Mucosa of descending colon (tissue), 3 donors: ENCODE measurements at regions not wholly inside any gene's neighbourhood (a gene's known extent, or its start where the extent isn't known, plus 50 kb on each side); places are given as distances from the start of the nearest gene placed in this dataset.

Source experiments
- ATAC-seq: fragments of 200-7000 bp; cut with Tn5 transposase; one replicate; pipeline ENCODE4 v1.9.1; 2020; ENCODE audit warnings: mild to moderate bottlenecking, moderate library complexity
- DNase-seq, 3 donors: peaks; one replicate each; pipeline ENCODE4 v3.0.0-alpha.2; 2020
- H3K36me3 ChIP-seq: fragments of 200-600 bp; one replicate; pipeline ENCODE4 v1.8.0; 2021; ENCODE audit warnings: low read depth, mild to moderate bottlenecking
- H3K4me1 ChIP-seq: fragments of 200-600 bp; one replicate; pipeline ENCODE4 v1.8.0; 2021; ENCODE audit warnings: low read depth, mild to moderate bottlenecking
- H3K4me3 ChIP-seq: fragments of 200-600 bp; one replicate; pipeline ENCODE4 v1.8.0; 2021; ENCODE audit warnings: mild to moderate bottlenecking
- H3K9me3 ChIP-seq: fragments of 200-600 bp; one replicate; pipeline ENCODE4 v1.8.0; 2021; ENCODE audit warnings: mild to moderate bottlenecking
- intact Hi-C, 2 donors: fragments of 100-400 bp; cut with DNase I in 1 of 2; cut with micrococcal nuclease in 1 of 2; formaldehyde crosslinking; loops; one replicate each; pipeline versions ENCODE4 v1.11.0 to v1.11.1; 2022; cut with DNase I, micrococcal nuclease
- TF ChIP-seq, protein P1 (sequence below): fragments of 200-600 bp; IDR thresholded peaks from one replicate; pipeline ENCODE4 v1.8.0; 2022; ENCODE audit warnings: antibody characterized with exemption, mild to moderate bottlenecking
- donor health status: DM: no; HTN: no; CAD: no; lungs with moderate emphysema.
- donor health status: DM: no; HTN: no; CAD: no.
- donor health status: DM: no; HTN: yes; CAD: no.

DNA sequence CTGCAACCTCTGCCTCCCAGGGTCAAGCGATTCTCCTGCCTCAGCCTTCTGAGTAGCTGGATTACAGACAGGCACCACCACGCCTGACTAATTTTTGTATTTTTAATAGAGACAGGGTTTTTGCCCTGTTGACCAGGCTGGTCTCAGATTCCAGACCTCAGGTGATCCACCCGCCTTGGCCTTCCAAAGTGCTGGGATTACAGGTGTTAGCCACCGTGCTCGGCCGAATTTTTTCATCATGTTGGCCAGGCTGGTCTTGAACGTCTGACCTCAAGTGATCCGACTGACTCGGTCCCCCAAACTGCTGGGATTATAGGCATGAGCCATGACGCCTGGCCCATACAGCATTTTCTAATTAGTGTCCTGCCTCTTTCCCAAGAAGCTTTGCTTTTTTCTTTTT, 52.7 kb upstream of the ADORA2B start:
- DNase-seq (no peak), ATAC-seq (no peak)
- H3K36me3 ChIP-seq: no peaks in the 10 kb centered on the region
- TF ChIP-seq, protein P1, sequence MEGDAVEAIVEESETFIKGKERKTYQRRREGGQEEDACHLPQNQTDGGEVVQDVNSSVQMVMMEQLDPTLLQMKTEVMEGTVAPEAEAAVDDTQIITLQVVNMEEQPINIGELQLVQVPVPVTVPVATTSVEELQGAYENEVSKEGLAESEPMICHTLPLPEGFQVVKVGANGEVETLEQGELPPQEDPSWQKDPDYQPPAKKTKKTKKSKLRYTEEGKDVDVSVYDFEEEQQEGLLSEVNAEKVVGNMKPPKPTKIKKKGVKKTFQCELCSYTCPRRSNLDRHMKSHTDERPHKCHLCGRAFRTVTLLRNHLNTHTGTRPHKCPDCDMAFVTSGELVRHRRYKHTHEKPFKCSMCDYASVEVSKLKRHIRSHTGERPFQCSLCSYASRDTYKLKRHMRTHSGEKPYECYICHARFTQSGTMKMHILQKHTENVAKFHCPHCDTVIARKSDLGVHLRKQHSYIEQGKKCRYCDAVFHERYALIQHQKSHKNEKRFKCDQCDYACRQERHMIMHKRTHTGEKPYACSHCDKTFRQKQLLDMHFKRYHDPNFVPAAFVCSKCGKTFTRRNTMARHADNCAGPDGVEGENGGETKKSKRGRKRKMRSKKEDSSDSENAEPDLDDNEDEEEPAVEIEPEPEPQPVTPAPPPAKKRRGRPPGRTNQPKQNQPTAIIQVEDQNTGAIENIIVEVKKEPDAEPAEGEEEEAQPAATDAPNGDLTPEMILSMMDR: no peak
- H3K9me3 ChIP-seq: no peaks in the 10 kb centered on the region
- intact Hi-C loops: no loop called here
- no peak overlapping the region for H3K4me3 ChIP-seq
- H3K4me1 ChIP-seq: peaks cover 9% of the 10 kb centered on the region

DNA sequence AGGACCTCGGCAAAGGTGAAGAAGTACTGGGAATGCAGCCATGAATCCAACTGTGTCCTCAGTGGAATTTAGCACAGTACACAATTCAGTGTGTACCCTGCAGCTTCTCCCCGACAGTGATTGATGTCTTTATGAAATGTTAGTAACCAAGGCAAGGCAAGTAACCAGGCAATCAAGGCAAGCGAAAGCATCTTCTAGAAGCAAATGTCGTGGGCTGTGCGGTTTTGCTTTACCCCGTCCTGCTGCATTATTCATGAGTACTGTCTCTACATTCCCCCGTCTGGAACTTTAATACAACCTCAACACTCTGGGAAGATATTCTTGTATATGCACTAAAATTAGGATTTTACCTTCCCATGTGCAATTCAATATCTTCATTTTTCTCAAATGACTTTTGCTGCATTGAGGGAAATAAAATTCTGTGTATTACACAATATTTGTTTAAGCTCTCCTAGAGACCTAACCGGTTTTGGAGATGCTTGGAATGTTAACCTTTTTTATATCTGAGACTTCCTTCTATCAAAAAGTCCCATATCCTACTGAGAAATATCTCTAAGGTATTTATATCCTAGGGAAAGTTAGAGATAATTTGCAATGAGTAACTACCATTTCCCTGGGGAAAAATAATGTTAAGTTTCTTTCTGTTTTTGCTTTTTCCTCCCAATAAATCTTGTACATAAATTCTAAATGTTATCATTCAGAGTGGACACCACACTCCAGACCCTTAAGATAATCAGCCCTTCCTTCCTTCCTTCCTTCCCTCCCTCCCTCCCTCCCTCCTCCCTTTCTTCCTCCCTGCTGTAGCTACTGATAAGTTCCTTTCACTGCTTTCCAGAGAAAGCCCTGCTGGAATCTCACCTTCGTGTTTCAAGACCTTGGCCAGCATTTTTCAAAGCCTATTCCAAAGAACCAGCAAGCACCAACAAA, 51.9 kb upstream of the ADORA2B start:
- H3K9me3 ChIP-seq: no peaks in the 10 kb centered on the region
- no peaks in the 10 kb centered on the region for H3K36me3 ChIP-seq
- intact Hi-C loops: no loop called here
- TF ChIP-seq, protein P1: no peak
- peak; percentile 73 for ATAC-seq
- no peak for DNase-seq
- no peak overlapping the region for H3K4me3 ChIP-seq
- H3K4me1 ChIP-seq: peaks cover 9% of the 10 kb centered on the region

DNA sequence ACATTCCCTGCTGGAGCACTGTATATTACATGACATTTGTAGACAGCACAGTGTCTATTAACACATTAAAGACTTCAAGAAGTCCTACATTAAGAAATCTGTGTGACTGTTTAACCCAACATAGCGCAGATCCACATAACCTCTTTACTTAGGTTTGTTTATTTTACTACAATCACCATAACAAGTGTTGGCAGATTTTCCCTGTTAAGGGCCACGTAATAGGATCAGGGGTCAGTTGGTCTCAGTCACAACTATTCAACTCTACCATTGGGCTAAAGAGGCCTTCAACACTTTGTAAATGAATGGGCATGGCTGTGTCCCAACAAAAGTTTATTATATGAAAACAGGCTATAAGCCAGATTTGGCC, 51.3 kb upstream of the ADORA2B start:
- H3K36me3 ChIP-seq: no peaks in the 10 kb centered on the region
- peaks cover 9% of the 10 kb centered on the region for H3K4me1 ChIP-seq
- intact Hi-C loops: no loop called here
- no peak overlapping the region for H3K4me3 ChIP-seq
- no peak for DNase-seq
- ATAC-seq: peak; percentile 66
- TF ChIP-seq, protein P1: no peak
- no peaks in the 10 kb centered on the region for H3K9me3 ChIP-seq

DNA sequence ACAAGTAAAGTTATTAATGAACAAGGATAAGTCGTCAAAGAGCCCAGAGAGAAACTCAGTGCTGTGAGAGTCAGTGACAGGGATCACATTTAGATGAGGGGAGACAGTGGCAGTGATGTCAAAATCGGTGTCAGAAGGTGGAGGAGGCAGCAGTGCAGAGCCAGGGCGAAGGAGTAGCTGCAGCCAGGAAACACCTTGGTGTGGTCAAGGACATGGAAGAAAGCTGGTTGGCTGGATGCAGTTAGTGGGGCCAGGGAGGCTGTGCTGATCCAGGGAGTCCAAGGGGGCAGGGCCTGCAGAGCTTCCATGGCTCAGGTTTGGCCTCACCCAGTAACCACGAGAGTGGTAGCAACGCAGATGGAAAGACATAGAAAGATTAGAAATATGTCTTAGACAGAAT, 50.7 kb upstream of the ADORA2B start:
- no peaks in the 10 kb centered on the region for H3K9me3 ChIP-seq
- H3K4me1 ChIP-seq: peaks cover 9% of the 10 kb centered on the region
- TF ChIP-seq, protein P1: no peak
- DNase-seq (no peak), ATAC-seq (no peak)
- intact Hi-C loops: no loop called here
- H3K4me3 ChIP-seq: no peak overlapping the region
- no peaks in the 10 kb centered on the region for H3K36me3 ChIP-seq

DNA sequence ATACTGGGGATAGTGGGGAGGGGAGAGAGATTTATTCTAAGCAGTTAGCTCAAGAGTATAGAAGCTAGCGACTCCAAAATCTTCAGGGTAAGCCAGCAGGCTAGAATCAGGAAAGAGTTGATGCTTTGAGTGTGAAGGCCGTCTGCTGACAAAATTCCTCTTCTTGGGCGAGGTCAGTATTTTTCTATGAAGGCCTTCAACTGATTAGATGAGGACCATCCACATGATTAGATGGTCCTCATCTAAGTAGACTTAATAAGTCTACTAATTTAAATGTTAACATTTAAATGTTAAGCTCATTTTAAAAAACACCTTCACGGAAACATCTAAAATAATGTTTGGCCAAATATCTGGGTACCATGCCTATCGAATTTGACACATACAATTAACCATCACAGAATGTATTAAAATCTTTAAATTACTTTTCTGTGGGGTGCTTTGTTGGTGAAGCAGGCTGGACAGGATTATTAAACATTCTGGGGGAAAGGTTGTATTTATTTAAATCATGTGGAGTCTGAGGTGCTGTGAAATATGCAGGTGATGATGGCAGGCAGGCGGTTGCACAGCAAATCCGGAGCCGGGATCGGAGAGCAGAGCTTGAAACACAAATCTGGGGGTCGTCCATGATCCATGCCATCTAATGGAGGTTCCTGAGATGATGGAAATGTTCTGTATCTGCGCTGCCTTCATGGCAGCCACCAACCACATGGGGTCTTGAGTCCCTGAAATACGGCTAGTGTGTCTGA, 49.8 kb upstream of the ADORA2B start:
- Histone ChIP-seq H3K9me3 (no peaks in the 10 kb centered on the region), H3K4me1 (peaks cover 9% of the 10 kb centered on the region), H3K36me3 (no peaks in the 10 kb centered on the region), H3K4me3 (no peak overlapping the region)
- TF ChIP-seq, protein P1: no peak
- ATAC-seq (no peak), DNase-seq (no peak)
- intact Hi-C loops: no loop called here
